ENCODE measurements at regions not wholly inside any gene's neighbourhood (a gene's known extent, or its start where the extent isn't known, plus 50 kb on each side); places are given as distances from the start of the nearest gene placed in this dataset.

- TF ChIP-seq CTCF (conservative IDR thresholded peaks at IDR 0.05; ENCODE audit: low read depth, low read length): no peak
- no peak for TF ChIP-seq EZH2 (IDR thresholded peaks at IDR 0.05; ENCODE audit: borderline replicate concordance, low read depth, low read length, poor library complexity, severe bottlenecking)
These were observed 156.6 kb downstream of the UNC5CL start for GRCh38 chr6:40882323-40882997.
